Esophagus muscularis mucosa (tissue), 4 donors: ENCODE measurements at regions not wholly inside any gene's neighbourhood (a gene's known extent, or its start where the extent isn't known, plus 50 kb on each side); places are given as distances from the start of the nearest gene placed in this dataset.

Experiments used
- CTCF ChIP-seq, 3 experiments: fragments of 200-600 bp in 2 of 3; fragments of 450-650 bp in 1 of 3; sonication (generic) in 2 of 3; IDR thresholded peaks; one replicate each; pipeline ENCODE4 v1.5.1; 2017 to 2019; ENCODE audit warnings: antibody characterized with exemption in 3 of 3, mild to moderate bottlenecking in 2 of 3, moderate library complexity in 1 of 3
- EP300 ChIP-seq: sonication (generic); formaldehyde crosslinking; IDR thresholded peaks from one replicate; pipeline ENCODE4 v1.6.1; 2017; ENCODE audit warnings: antibody characterized with exemption
- POLR2A ChIP-seq: fragments of 450-650 bp; IDR thresholded peaks from one replicate; pipeline ENCODE4 v1.6.1; 2017; ENCODE audit warnings: antibody characterized with exemption, moderate library complexity, mild to moderate bottlenecking, low read depth
- POLR2AphosphoS5 ChIP-seq, 2 donors: sonication (generic); formaldehyde crosslinking; IDR thresholded peaks; one replicate each; pipeline ENCODE4 v1.6.1; 2017; ENCODE audit warnings: antibody characterized with exemption in 2 of 2

- TF ChIP-seq CTCF (IDR thresholded peaks at IDR 0.05) (no peak), POLR2A (no peak), POLR2AphosphoS5 (IDR thresholded peaks at IDR 0.05) (no peak), EP300 (no peak)
These were observed 94.7 kb downstream of the PTPRS start for GRCh38 chr19:5245631-5246553.
